Gastroesophageal sphincter (tissue), 3 donors: ENCODE measurements at regions not wholly inside any gene's neighbourhood (a gene's known extent, or its start where the extent isn't known, plus 50 kb on each side); places are given as distances from the start of the nearest gene placed in this dataset.

Source experiments
- EP300 ChIP-seq: sonication (generic); formaldehyde crosslinking; IDR thresholded peaks from one replicate; pipeline ENCODE4 v1.6.1; 2017; ENCODE audit warnings: antibody characterized with exemption, mild to moderate bottlenecking
- POLR2A ChIP-seq, 2 donors: fragments of 450-650 bp; IDR thresholded peaks; one replicate each; pipeline ENCODE4 v1.6.1; 2017; ENCODE audit warnings: antibody characterized with exemption in 2 of 2, mild to moderate bottlenecking in 2 of 2, moderate library complexity in 1 of 2
- POLR2AphosphoS5 ChIP-seq: sonication (generic); formaldehyde crosslinking; IDR thresholded peaks from one replicate; pipeline ENCODE4 v1.6.1; 2017; ENCODE audit warnings: antibody characterized with exemption
- TF ChIP-seq, protein P1 (sequence below), 4 experiments: fragments of 200-600 bp in 2 of 4; fragments of 450-650 bp in 2 of 4; sonication (generic) in 1 of 4; IDR thresholded peaks; one replicate each; pipeline ENCODE4 v1.5.1; 2017 to 2019; ENCODE audit warnings: antibody characterized with exemption in 4 of 4, mild to moderate bottlenecking in 2 of 4, moderate library complexity in 2 of 4

DNA sequence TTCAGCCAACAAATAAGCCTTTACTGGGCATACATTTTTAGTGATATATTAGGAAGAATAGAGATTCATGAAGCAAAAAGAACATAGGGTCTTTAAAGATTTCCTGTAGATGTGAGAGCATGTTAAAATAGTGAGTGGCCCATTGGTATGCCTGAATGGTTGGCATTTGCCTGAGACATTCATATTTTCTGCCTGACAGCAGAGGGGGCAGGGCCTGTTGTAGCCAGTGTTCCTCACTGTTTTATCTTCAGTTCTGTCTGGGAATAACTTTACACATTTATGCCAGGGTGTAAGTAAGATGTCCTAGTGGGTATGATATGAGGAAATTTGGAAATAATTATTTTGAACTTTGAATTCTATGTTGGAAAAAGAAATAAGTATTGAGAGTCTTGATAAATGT, 704.7 kb upstream of the ARPP21 start:
- TF ChIP-seq, protein P1, sequence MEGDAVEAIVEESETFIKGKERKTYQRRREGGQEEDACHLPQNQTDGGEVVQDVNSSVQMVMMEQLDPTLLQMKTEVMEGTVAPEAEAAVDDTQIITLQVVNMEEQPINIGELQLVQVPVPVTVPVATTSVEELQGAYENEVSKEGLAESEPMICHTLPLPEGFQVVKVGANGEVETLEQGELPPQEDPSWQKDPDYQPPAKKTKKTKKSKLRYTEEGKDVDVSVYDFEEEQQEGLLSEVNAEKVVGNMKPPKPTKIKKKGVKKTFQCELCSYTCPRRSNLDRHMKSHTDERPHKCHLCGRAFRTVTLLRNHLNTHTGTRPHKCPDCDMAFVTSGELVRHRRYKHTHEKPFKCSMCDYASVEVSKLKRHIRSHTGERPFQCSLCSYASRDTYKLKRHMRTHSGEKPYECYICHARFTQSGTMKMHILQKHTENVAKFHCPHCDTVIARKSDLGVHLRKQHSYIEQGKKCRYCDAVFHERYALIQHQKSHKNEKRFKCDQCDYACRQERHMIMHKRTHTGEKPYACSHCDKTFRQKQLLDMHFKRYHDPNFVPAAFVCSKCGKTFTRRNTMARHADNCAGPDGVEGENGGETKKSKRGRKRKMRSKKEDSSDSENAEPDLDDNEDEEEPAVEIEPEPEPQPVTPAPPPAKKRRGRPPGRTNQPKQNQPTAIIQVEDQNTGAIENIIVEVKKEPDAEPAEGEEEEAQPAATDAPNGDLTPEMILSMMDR (IDR thresholded peaks at IDR 0.05), result no peak
- TF ChIP-seq POLR2A (IDR thresholded peaks at IDR 0.05), result no peak
- TF ChIP-seq EP300, result no peak
- no peak for TF ChIP-seq POLR2AphosphoS5
